PFSK-1 (cell line): ENCODE measurements at regions not wholly inside any gene's neighbourhood (a gene's known extent, or its start where the extent isn't known, plus 50 kb on each side); places are given as distances from the start of the nearest gene placed in this dataset.

ENCODE experiments used
- FOXP2 ChIP-seq: optimal IDR thresholded peaks from 2 replicates; pipeline ENCODE3; 2011; ENCODE audit warnings: borderline replicate concordance, control low read depth, inconsistent platforms; ENCODE audit not compliant: insufficient read depth; ENCODE audit errors: extremely low read length, extremely low read depth
- POLR2AphosphoS5 ChIP-seq: IDR thresholded peaks from 2 replicates; pipeline ENCODE4 v1.6.1; 2012; ENCODE audit warnings: low read depth, mild to moderate bottlenecking, control low read depth, low read length, moderate library complexity
- SIN3A ChIP-seq: IDR thresholded peaks from 2 replicates; pipeline ENCODE4 v1.6.1; 2012; ENCODE audit warnings: mild to moderate bottlenecking, low read length, moderate library complexity, borderline replicate concordance; ENCODE audit not compliant: insufficient read depth
- TAF1 ChIP-seq: IDR thresholded peaks from 2 replicates; pipeline ENCODE4 v1.6.1; 2012; ENCODE audit warnings: low read length, control low read depth, borderline replicate concordance; ENCODE audit not compliant: insufficient read depth
- TF ChIP-seq, protein P1 (sequence below), 2 experiments: IDR thresholded peaks; 2 replicates each; pipeline versions ENCODE4 v1.6.1 to v1.8.0; 2011 to 2012; ENCODE audit warnings: low read depth in 2 of 2, low read length in 2 of 2, control low read depth in 1 of 2, inconsistent platforms in 1 of 2, mild to moderate bottlenecking in 1 of 2, moderate library complexity in 1 of 2; ENCODE audit not compliant: insufficient read depth in 1 of 2

GRCh38 chr13:103443604-103444003 lies 377.4 kb upstream of the SLC10A2 start:
- TF ChIP-seq TAF1 = no peak
- TF ChIP-seq, protein P1, sequence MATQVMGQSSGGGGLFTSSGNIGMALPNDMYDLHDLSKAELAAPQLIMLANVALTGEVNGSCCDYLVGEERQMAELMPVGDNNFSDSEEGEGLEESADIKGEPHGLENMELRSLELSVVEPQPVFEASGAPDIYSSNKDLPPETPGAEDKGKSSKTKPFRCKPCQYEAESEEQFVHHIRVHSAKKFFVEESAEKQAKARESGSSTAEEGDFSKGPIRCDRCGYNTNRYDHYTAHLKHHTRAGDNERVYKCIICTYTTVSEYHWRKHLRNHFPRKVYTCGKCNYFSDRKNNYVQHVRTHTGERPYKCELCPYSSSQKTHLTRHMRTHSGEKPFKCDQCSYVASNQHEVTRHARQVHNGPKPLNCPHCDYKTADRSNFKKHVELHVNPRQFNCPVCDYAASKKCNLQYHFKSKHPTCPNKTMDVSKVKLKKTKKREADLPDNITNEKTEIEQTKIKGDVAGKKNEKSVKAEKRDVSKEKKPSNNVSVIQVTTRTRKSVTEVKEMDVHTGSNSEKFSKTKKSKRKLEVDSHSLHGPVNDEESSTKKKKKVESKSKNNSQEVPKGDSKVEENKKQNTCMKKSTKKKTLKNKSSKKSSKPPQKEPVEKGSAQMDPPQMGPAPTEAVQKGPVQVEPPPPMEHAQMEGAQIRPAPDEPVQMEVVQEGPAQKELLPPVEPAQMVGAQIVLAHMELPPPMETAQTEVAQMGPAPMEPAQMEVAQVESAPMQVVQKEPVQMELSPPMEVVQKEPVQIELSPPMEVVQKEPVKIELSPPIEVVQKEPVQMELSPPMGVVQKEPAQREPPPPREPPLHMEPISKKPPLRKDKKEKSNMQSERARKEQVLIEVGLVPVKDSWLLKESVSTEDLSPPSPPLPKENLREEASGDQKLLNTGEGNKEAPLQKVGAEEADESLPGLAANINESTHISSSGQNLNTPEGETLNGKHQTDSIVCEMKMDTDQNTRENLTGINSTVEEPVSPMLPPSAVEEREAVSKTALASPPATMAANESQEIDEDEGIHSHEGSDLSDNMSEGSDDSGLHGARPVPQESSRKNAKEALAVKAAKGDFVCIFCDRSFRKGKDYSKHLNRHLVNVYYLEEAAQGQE (IDR thresholded peaks at IDR 0.05; ENCODE audit: insufficient read depth in 1 of 2, low read depth in 2 of 2, low read length in 2 of 2) = no peak
- TF ChIP-seq FOXP2 = no peak
- no peak for TF ChIP-seq SIN3A
- TF ChIP-seq POLR2AphosphoS5 = no peak

DNA sequence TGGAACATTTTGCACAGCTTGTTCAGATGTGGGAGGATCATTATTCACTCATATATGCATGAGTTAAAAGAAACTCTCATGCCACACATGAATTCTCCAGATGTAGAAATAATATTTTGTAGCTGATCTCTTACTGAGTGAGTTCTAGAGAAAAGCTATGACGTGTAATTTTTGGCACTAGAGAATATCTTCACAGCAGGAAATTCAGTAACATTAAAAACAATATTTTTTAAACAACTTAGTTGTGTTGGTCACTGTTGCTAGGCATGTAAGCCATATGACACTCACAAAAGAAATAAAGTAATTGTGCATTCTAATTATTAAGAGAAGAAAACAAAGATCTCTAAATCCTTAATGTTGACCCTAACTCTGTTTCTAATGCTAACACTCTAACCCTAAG lies 371.4 kb upstream of the SLC10A2 start:
- TF ChIP-seq POLR2AphosphoS5 = no peak
- TF ChIP-seq SIN3A = no peak
- TF ChIP-seq TAF1 = no peak
- TF ChIP-seq, protein P1 (IDR thresholded peaks at IDR 0.05; ENCODE audit: insufficient read depth in 1 of 2, low read depth in 2 of 2, low read length in 2 of 2) = no peak
- no peak for TF ChIP-seq FOXP2

- no peak for TF ChIP-seq POLR2AphosphoS5
- no peak for TF ChIP-seq FOXP2
Observed at GRCh38 chr13:103436057-103436654, 369.9 kb upstream of the SLC10A2 start.

DNA sequence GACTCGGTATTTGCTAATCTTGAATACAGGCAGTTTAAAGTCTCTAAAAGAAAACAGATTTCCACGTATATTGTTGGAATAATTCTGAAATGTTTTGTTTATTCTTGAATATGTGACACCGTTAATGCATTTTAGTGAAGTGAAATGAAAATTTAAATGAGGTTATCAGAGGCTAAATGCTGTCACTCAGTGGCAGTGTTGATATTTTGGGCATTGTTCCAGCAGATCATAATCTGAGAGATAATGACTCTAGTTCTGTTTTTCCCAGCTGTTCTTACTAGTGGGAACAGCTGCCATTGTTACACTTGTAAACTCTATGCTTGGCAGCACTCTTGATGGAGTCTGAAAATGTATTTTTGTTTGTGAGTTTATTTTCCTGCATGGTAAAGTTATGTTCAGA lies 365.6 kb upstream of the SLC10A2 start:
- no peak for TF ChIP-seq POLR2AphosphoS5
- no peak for TF ChIP-seq SIN3A
- no peak for TF ChIP-seq FOXP2
- TF ChIP-seq TAF1 = no peak
- TF ChIP-seq, protein P1 (IDR thresholded peaks at IDR 0.05; ENCODE audit: insufficient read depth in 1 of 2, low read depth in 2 of 2, low read length in 2 of 2) = no peak

DNA sequence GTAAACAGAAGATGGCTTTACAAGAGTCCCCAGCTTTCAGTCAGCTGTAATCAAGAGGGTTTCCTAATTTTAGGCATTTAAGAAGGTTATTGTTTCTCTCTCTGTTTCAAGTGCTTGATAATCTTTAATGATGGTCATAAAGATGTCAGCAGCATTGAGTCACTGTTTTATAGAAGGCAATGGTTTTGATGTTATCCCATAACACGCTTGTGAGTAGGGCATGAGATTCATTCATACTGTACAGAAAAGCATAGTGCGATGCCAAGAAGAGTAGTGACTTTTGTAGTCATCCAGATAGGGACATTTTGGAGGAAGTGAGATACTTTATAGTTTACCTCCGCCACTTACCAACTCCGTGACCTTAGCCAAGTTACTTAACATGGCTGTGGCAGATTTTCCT lies 364.2 kb upstream of the SLC10A2 start:
- TF ChIP-seq POLR2AphosphoS5 = no peak
- TF ChIP-seq TAF1 = no peak
- TF ChIP-seq SIN3A = no peak
- TF ChIP-seq, protein P1 (IDR thresholded peaks at IDR 0.05; ENCODE audit: insufficient read depth in 1 of 2, low read depth in 2 of 2, low read length in 2 of 2) = no peak
- TF ChIP-seq FOXP2 = no peak
